ENCODE measurements at regions not wholly inside any gene's neighbourhood (a gene's known extent, or its start where the extent isn't known, plus 50 kb on each side); places are given as distances from the start of the nearest gene placed in this dataset.

DNA sequence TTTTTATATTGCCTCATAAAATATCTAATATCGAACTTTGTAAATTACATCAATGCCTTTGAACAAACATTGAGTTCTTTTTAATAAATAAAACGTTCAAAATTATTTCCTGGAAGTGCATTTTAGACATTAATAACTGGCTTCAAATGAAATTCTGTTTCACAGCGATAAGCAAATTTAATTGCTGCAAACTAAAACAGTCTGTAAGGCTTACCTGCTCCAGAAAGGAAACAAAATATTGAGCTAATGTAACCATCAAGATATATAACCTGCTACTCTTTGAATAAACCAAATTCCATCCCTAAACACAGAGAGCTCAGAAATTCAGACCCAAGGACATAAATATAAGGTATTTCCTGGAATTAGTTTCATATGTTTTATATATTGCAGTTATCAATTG is 651.3 kb downstream of the MED13L start:
- Histone ChIP-seq H3K4me3 (replicated peaks in 1 of 3) (no peak overlapping the region), H3K9me3 (no peaks in the 10 kb centered on the region), H3K27me3 (no peaks in the 10 kb centered on the region), H3K27ac (no peak overlapping the region), H3K36me3 (no peaks in the 10 kb centered on the region), H3K4me1 (no peaks in the 10 kb centered on the region)
- no peak for DNase-seq
- intact Hi-C loops (cut with DNase I) = no loop called here
- TF ChIP-seq POLR2A (IDR thresholded peaks at IDR 0.05) (no peak), CTCF (IDR thresholded peaks at IDR 0.05) (no peak)
- 88 to 89% methylated on average over 3 of the region's 3 CpGs for WGBS, 2 donors

GRCh38 chr12:115623764-115624334 is 653.6 kb downstream of the MED13L start:
- no peak overlapping the region for H3K4me3 ChIP-seq (replicated peaks in 1 of 3)
- intact Hi-C loops (cut with DNase I) = no loop called here
- no peak overlapping the region for H3K27ac ChIP-seq
- 30 to 31% methylated on average over 15 to 18 of the region's 18 CpGs for WGBS, 2 donors
- no peaks in the 10 kb centered on the region for H3K4me1 ChIP-seq
- H3K36me3 ChIP-seq = no peaks in the 10 kb centered on the region
- H3K9me3 ChIP-seq = no peaks in the 10 kb centered on the region
- TF ChIP-seq POLR2A (IDR thresholded peaks at IDR 0.05) (no peak), CTCF (IDR thresholded peaks at IDR 0.05) (no peak)
- DNase-seq = no peak
- no peaks in the 10 kb centered on the region for H3K27me3 ChIP-seq

GRCh38 chr12:115623275-115623674 is 654.2 kb downstream of the MED13L start:
- no peak for TF ChIP-seq POLR2A (IDR thresholded peaks at IDR 0.05)
- TF ChIP-seq CTCF (IDR thresholded peaks at IDR 0.05) = no peak
- no peak for DNase-seq
- Histone ChIP-seq H3K4me3 (replicated peaks in 1 of 3) (no peak overlapping the region), H3K36me3 (no peaks in the 10 kb centered on the region), H3K9me3 (no peaks in the 10 kb centered on the region), H3K27me3 (no peaks in the 10 kb centered on the region), H3K4me1 (no peaks in the 10 kb centered on the region), H3K27ac (no peak overlapping the region)
- WGBS, 2 donors = 93% methylated on average over 5 of the region's 5 CpGs
- intact Hi-C loops (cut with DNase I) = no loop called here

DNA sequence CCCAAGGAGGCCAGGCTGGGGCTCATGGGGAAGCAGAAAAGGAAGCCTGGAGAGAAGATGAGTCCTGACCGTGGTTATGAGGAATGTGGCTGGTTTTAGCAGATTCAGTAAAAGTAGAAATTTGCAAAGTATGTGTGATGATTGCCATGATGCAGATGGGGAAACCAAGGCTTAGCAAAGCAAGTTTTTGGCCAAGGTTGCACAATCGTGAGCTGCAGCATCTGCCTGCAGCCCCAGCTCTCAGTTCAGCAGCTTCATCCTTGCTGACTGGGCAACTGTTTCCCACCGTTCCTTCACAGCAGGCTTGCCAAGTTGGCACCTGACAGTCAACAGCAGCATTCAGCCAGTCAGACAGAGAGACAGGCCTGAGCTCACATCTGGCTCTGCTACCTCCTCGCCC is 656.7 kb downstream of the MED13L start:
- no peaks in the 10 kb centered on the region for H3K4me1 ChIP-seq
- H3K27me3 ChIP-seq = no peaks in the 10 kb centered on the region
- TF ChIP-seq CTCF (IDR thresholded peaks at IDR 0.05) (no peak), POLR2A (IDR thresholded peaks at IDR 0.05) (no peak)
- intact Hi-C loops (cut with DNase I) = no loop called here
- WGBS, 2 donors = 77 to 82% methylated on average over 4 of the region's 4 CpGs
- H3K9me3 ChIP-seq = no peaks in the 10 kb centered on the region
- no peaks in the 10 kb centered on the region for H3K36me3 ChIP-seq
- no peak overlapping the region for H3K4me3 ChIP-seq (replicated peaks in 1 of 3)
- H3K27ac ChIP-seq = no peak overlapping the region
- no peak for DNase-seq

DNA sequence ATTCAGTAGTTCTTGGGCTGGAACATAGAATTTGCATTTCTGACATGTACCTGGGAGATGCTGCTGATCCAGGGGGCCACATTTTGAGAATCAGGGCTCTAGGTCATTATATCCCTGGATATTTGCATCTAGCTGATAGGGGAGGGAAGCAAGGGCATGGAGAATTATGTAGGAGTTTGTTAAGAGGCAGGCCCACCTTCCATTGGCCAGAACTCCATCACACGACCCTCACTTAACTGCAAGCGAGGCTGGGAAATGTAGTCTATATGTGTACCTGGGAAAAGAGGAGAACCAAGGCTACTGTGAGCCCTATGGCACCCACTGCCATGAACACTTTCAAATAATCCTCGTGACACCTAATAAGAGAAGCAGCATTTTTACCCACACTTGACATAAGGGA is 657.6 kb downstream of the MED13L start:
- H3K27ac ChIP-seq = no peak overlapping the region
- no peaks in the 10 kb centered on the region for H3K36me3 ChIP-seq
- intact Hi-C loops (cut with DNase I) = no loop called here
- no peak for TF ChIP-seq CTCF (IDR thresholded peaks at IDR 0.05)
- no peaks in the 10 kb centered on the region for H3K9me3 ChIP-seq
- no peaks in the 10 kb centered on the region for H3K27me3 ChIP-seq
- no peak for DNase-seq
- H3K4me1 ChIP-seq = no peaks in the 10 kb centered on the region
- no peak overlapping the region for H3K4me3 ChIP-seq (replicated peaks in 1 of 3)
- 55 to 77% methylated on average over 3 of the region's 3 CpGs for WGBS, 2 donors

Measured in thyroid gland (tissue), 4 donors.